GM12878 (cell line): ENCODE measurements at regions not wholly inside any gene's neighbourhood (a gene's known extent, or its start where the extent isn't known, plus 50 kb on each side); places are given as distances from the start of the nearest gene placed in this dataset.

Source experiments
- ATAC-seq: fragments of 200-7000 bp; cut with Tn5 transposase; 3 replicates; pipeline ENCODE4 v1.9.1; 2020; ENCODE audit warnings: mild to moderate bottlenecking, moderate library complexity
- BruUV-seq: library from RNA; stranded (reverse); fragments of 400-500 nt; replicated peaks from 2 replicates; lab custom pipeline; 2021; lab: Mats Ljungman, UMichigan
- CTCF ChIA-PET: fragments of 300-600 bp; sonication (Branson Sonifier 250); formaldehyde crosslinking; extraction: SDS; loops from one replicate; lab custom pipeline; 2021; ENCODE audit warnings: inconsistent platforms; lab: Yijun Ruan, JAX
- POLR2A ChIA-PET: fragments of 350-600 bp; formaldehyde crosslinking; extraction: SDS; loops from one replicate; lab custom pipeline; 2021; ENCODE audit warnings: inconsistent platforms; lab: Charles Lee
- RAD21 ChIA-PET: fragments of 300-600 bp; sonication (Branson Sonifier 250); formaldehyde crosslinking; loops from one replicate; lab custom pipeline; 2023; ENCODE audit warnings: antibody characterized with exemption; ENCODE audit not compliant: unreplicated experiment; lab: Charles Lee
- SMC1A ChIA-PET: fragments of 300-600 bp; sonication (Branson Sonifier 250); formaldehyde crosslinking; loops from one replicate; lab custom pipeline; 2023; ENCODE audit not compliant: unreplicated experiment, uncharacterized antibody; lab: Charles Lee
- DNase-seq: peaks from one replicate; pipeline ENCODE4 v3.0.0-alpha.2; 2011; ENCODE audit warnings: low read depth, low spot score
- FAIRE-seq: peaks from 3 replicates; lab custom pipeline; 2011; peaks lifted over from hg19 to GRCh38; lab: Jason Lieb, UNC
- H2AFZ ChIP-seq: 2 replicates; pipeline ENCODE4 v1.6.0; 2011; ENCODE audit warnings: low read depth, low read length, control low read depth; ENCODE audit not compliant: control insufficient read depth
- H3K27ac ChIP-seq: 2 replicates; pipeline ENCODE4 v1.5.1; 2011; ENCODE audit warnings: control low read depth; ENCODE audit not compliant: control insufficient read depth, insufficient read depth
- H3K27me3 ChIP-seq, 2 experiments: replicated peaks in 1 of 2; 2 replicates each; pipeline versions ENCODE4 v1.6.0 to v1.6.1; 2011; ENCODE audit warnings: low read length in 1 of 2; ENCODE audit not compliant: control insufficient read depth in 2 of 2, insufficient read depth in 2 of 2
- H3K36me3 ChIP-seq, 2 experiments: 2 replicates each; pipeline ENCODE4 v1.5.1; 2011; ENCODE audit warnings: low read length in 1 of 2; ENCODE audit not compliant: control insufficient read depth in 2 of 2, insufficient read depth in 2 of 2
- H3K4me1 ChIP-seq: 2 replicates; pipeline ENCODE4 v1.6.1; 2011; ENCODE audit warnings: mild to moderate bottlenecking, low read length, moderate library complexity, mixed read lengths; ENCODE audit not compliant: control insufficient read depth, insufficient read depth
- H3K4me2 ChIP-seq: 2 replicates; pipeline ENCODE4 v1.6.0; 2011; ENCODE audit warnings: control low read depth; ENCODE audit not compliant: control insufficient read depth, insufficient read depth
- H3K4me3 ChIP-seq: fragments of 200-600 bp; sonication (generic); 2 replicates; pipeline ENCODE4 v1.5.1; 2016
- H3K79me2 ChIP-seq: 2 replicates; pipeline ENCODE4 v1.6.0; 2011; ENCODE audit warnings: low read length; ENCODE audit not compliant: control insufficient read depth, insufficient read depth
- H3K9ac ChIP-seq: 2 replicates; pipeline ENCODE4 v1.8.0; 2011; ENCODE audit warnings: low read length, control low read depth, mixed read lengths; ENCODE audit not compliant: control insufficient read depth, insufficient read depth
- H3K9me3 ChIP-seq: replicated peaks from 3 replicates; pipeline ENCODE4 v1.5.1; 2011; ENCODE audit warnings: mild to moderate bottlenecking, low read length; ENCODE audit not compliant: control insufficient read depth, insufficient read depth
- H4K20me1 ChIP-seq: 2 replicates; pipeline ENCODE4 v1.6.0; 2011; ENCODE audit not compliant: control insufficient read depth, insufficient read depth
- HDGF ChIP-seq: fragments of 450-650 bp; IDR thresholded peaks from 2 replicates; pipeline ENCODE4 v1.6.1; 2016; ENCODE audit warnings: antibody characterized with exemption
- MTA3 ChIP-seq: IDR thresholded peaks from 2 replicates; pipeline ENCODE4 v1.6.1; 2012; ENCODE audit warnings: low read length, inconsistent platforms, borderline replicate concordance
- NFYA ChIP-seq: IDR thresholded peaks from 2 replicates; pipeline ENCODE4 v1.6.1; 2011; ENCODE audit warnings: low read depth, mild to moderate bottlenecking, low read length, improper control_type of control experiment, borderline replicate concordance
- NRF1 ChIP-seq: conservative IDR thresholded peaks from 2 replicates; pipeline ENCODE4 v1.6.1; 2011; ENCODE audit warnings: mild to moderate bottlenecking, low read depth, low read length, improper control_type of control experiment
- RB1 ChIP-seq: fragments of 450-650 bp; formaldehyde crosslinking; IDR thresholded peaks from 2 replicates; pipeline ENCODE4 v1.6.1; 2017; ENCODE audit warnings: mild to moderate bottlenecking, borderline replicate concordance
- SIN3A ChIP-seq: IDR thresholded peaks from 2 replicates; pipeline ENCODE4 v1.6.1; 2012; ENCODE audit warnings: low read depth, low read length, improper control_type of control experiment
- SMAD1 ChIP-seq: fragments of 450-650 bp; IDR thresholded peaks from 2 replicates; pipeline ENCODE4 v1.6.1; 2018; ENCODE audit warnings: mild to moderate bottlenecking, low read depth; ENCODE audit not compliant: partially characterized antibody
- SUPT20H ChIP-seq: IDR thresholded peaks from 2 replicates; pipeline ENCODE4 v1.6.1; 2011; ENCODE audit warnings: low read depth, mild to moderate bottlenecking, low read length, moderate library complexity, borderline replicate concordance; ENCODE audit not compliant: control insufficient read depth
- YY1 ChIP-seq: IDR thresholded peaks from 2 replicates; pipeline ENCODE4 v1.6.1; 2011; ENCODE audit warnings: low read depth, mild to moderate bottlenecking, low read length
- WGBS: methylation state at CpG from one replicate; pipeline ENCODE4 v1.1.6; 2016; ENCODE audit warnings: low lambda C conversion rate; ENCODE audit not compliant: insufficient replicate concordance, insufficient coverage; ENCODE audit errors: missing lambda C conversion rate; 5-methylcytosine and 5-hydroxymethylcytosine counted together
- in situ Hi-C: fragments of 300-500 bp; cut with MboI; formaldehyde crosslinking; loops from 9 replicates; pipeline ENCODE4 v1.14.3; 2018; ENCODE audit warnings: mixed read lengths
- intact Hi-C: fragments of 100-400 bp; cut with micrococcal nuclease; formaldehyde crosslinking; loops from one replicate; pipeline ENCODE4 v1.14.2; 2022; ENCODE audit not compliant: unreplicated experiment
- TF ChIP-seq, protein P1 (sequence below): IDR thresholded peaks from 2 replicates; pipeline ENCODE4 v1.6.1; 2012; ENCODE audit warnings: improper control_type of control experiment, low read depth, low read length; ENCODE audit not compliant: insufficient replicate concordance
- TF ChIP-seq, protein P2 (sequence below): fragments of 450-650 bp; IDR thresholded peaks from 2 replicates; pipeline ENCODE4 v1.6.1; 2016; ENCODE audit warnings: mild to moderate bottlenecking, moderate library complexity, borderline replicate concordance
- TF ChIP-seq, protein P3 (sequence below): IDR thresholded peaks from 2 replicates; pipeline ENCODE4 v1.6.1; 2012; ENCODE audit warnings: low read depth, low read length, improper control_type of control experiment

DNA sequence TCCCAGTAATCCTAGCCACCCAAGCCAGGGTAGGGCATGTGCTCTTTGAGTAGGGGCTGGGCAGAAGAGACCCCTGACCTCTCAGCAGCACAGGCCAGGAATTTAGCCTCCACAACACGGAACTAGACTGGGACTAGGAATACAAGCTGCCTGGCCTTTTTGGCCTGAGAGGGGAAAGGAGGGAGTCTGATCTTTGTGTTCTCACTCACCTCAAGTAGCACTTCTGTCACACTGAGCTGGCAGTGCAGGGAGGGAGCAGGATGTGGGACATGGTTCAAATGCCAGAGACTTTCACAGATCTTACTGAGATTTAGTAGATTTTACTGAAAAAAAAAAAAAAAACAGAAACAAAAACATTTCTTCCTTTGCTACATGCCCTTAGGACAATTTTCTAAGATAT is 395.2 kb downstream of the CMPK2 start (continued):
- TF ChIP-seq SUPT20H (no peak), MTA3 (no peak)

DNA sequence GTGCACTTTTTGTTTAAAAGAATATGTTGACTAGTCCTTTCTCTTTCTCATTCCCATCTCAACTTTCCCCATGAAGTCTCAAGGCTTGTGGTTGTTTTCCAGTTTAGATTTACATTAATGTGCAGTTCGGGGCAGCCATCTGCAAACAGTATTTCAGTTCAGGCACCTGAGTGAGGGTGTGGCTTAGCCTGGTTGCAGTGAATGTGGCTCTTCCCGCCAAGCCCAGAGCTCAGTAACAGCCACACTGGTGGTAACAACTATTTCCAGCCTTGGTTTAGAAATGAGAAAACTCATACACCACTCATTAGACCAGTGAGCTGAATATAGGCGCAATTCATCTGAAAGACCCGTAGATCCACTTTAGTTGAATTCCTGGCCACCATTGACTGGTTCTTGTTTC is 394.3 kb downstream of the CMPK2 start:
- no peak for FAIRE-seq
- BruUV-seq: no TSS peak
- Histone ChIP-seq H3K4me3 (no peak overlapping the region), H3K27me3 (no peaks in the 10 kb centered on the region), H3K79me2 (no peaks in the 10 kb centered on the region), H3K4me1 (peaks cover 24% of the 10 kb centered on the region), H3K27ac (no peak overlapping the region), H3K4me2 (no peak overlapping the region), H2AFZ (no peak overlapping the region), H3K9ac (no peak overlapping the region), H4K20me1 (no peaks in the 10 kb centered on the region), H3K36me3 (no peaks in the 10 kb centered on the region), H3K9me3 (peaks cover 1% of the 10 kb centered on the region; the same call in 2 of the 3 replicates)
- ChIA-PET POLR2A (interaction anchor here (0.9 kb wide), 1 partner anchor 9 kb away, joined by 3 read pairs; no protein-coding TSS in a partner anchor), SMC1A (no interaction called here), CTCF (no interaction called here), RAD21 (interaction anchor here (1.1 kb wide), 1 partner anchor 15 kb away, joined by 3 read pairs; no protein-coding TSS in a partner anchor)
- intact Hi-C loops (no loop called here), in situ Hi-C loops (no loop called here)
- 11% methylated on average over 4 of the region's 4 CpGs for WGBS
- ATAC-seq: no peak
- no peak for DNase-seq
- TF ChIP-seq SMAD1 (no peak), SIN3A (no peak), HDGF (no peak), NFYA (no peak), RB1 (no peak), YY1 (no peak), NRF1 (no peak)
- TF ChIP-seq, protein P1, sequence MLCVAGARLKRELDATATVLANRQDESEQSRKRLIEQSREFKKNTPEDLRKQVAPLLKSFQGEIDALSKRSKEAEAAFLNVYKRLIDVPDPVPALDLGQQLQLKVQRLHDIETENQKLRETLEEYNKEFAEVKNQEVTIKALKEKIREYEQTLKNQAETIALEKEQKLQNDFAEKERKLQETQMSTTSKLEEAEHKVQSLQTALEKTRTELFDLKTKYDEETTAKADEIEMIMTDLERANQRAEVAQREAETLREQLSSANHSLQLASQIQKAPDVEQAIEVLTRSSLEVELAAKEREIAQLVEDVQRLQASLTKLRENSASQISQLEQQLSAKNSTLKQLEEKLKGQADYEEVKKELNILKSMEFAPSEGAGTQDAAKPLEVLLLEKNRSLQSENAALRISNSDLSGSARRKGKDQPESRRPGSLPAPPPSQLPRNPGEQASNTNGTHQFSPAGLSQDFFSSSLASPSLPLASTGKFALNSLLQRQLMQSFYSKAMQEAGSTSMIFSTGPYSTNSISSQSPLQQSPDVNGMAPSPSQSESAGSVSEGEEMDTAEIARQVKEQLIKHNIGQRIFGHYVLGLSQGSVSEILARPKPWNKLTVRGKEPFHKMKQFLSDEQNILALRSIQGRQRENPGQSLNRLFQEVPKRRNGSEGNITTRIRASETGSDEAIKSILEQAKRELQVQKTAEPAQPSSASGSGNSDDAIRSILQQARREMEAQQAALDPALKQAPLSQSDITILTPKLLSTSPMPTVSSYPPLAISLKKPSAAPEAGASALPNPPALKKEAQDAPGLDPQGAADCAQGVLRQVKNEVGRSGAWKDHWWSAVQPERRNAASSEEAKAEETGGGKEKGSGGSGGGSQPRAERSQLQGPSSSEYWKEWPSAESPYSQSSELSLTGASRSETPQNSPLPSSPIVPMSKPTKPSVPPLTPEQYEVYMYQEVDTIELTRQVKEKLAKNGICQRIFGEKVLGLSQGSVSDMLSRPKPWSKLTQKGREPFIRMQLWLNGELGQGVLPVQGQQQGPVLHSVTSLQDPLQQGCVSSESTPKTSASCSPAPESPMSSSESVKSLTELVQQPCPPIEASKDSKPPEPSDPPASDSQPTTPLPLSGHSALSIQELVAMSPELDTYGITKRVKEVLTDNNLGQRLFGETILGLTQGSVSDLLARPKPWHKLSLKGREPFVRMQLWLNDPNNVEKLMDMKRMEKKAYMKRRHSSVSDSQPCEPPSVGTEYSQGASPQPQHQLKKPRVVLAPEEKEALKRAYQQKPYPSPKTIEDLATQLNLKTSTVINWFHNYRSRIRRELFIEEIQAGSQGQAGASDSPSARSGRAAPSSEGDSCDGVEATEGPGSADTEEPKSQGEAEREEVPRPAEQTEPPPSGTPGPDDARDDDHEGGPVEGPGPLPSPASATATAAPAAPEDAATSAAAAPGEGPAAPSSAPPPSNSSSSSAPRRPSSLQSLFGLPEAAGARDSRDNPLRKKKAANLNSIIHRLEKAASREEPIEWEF: no peak
- TF ChIP-seq, protein P2, sequence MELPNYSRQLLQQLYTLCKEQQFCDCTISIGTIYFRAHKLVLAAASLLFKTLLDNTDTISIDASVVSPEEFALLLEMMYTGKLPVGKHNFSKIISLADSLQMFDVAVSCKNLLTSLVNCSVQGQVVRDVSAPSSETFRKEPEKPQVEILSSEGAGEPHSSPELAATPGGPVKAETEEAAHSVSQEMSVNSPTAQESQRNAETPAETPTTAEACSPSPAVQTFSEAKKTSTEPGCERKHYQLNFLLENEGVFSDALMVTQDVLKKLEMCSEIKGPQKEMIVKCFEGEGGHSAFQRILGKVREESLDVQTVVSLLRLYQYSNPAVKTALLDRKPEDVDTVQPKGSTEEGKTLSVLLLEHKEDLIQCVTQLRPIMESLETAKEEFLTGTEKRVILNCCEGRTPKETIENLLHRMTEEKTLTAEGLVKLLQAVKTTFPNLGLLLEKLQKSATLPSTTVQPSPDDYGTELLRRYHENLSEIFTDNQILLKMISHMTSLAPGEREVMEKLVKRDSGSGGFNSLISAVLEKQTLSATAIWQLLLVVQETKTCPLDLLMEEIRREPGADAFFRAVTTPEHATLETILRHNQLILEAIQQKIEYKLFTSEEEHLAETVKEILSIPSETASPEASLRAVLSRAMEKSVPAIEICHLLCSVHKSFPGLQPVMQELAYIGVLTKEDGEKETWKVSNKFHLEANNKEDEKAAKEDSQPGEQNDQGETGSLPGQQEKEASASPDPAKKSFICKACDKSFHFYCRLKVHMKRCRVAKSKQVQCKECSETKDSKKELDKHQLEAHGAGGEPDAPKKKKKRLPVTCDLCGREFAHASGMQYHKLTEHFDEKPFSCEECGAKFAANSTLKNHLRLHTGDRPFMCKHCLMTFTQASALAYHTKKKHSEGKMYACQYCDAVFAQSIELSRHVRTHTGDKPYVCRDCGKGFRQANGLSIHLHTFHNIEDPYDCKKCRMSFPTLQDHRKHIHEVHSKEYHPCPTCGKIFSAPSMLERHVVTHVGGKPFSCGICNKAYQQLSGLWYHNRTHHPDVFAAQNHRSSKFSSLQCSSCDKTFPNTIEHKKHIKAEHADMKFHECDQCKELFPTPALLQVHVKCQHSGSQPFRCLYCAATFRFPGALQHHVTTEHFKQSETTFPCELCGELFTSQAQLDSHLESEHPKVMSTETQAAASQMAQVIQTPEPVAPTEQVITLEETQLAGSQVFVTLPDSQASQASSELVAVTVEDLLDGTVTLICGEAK: no peak
- TF ChIP-seq, protein P3, sequence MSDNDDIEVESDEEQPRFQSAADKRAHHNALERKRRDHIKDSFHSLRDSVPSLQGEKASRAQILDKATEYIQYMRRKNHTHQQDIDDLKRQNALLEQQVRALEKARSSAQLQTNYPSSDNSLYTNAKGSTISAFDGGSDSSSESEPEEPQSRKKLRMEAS: no peak
